GM21367 (cell line): ENCODE measurements at regions not wholly inside any gene's neighbourhood (a gene's known extent, or its start where the extent isn't known, plus 50 kb on each side); places are given as distances from the start of the nearest gene placed in this dataset.
"Not testable (repeated sequence)": the region's sequence is repeated elsewhere in the genome, so short reads cannot be mapped to it uniquely, and the experiment has no call there.

ENCODE experiments used
- ATAC-seq: cut with Tn5 transposase; IDR thresholded peaks from one replicate; pipeline ENCODE4 v1.9.1; 2021; ENCODE audit not compliant: unreplicated experiment

DNA sequence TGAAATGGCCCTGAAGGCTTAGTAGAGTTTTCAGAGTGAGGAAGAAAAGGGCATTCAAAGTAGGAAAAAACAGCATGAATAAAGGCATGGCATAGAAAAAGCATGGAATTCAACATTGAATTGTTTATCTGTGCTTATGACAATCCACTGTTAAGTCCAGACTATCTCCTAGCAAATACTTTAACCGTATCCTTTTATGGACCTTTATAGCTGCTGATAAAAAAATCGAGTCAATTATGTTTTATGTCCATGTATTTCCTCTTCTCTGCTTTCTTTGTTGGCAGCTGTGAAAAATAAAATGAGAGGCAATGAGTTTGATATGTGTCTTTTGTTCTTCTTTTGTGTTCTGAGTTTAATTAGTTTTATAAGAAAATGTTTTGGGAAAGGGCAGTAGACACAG lies 70.4 kb downstream of the TDRD15 start:
- ATAC-seq: no peak

DNA sequence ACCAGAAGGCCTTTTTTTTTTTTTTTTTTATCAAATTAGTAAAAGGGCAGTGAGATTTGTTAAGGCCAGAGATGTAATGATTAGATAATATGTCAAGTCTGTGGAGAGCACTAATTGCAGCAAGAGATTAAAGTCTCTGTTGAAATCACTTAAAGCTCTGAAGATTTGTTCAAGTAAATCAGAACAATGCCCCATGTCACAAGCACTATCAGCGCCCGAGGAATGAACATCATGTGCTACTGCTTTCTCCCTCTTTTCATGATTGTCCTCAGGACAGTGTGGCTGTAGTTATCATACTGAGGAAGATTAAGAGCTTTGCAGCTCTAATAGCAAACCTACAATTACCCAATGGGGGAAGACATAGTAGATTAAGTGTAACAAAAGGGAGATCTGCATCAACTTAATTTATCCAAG lies 71.1 kb downstream of the TDRD15 start:
- no peak for ATAC-seq

DNA sequence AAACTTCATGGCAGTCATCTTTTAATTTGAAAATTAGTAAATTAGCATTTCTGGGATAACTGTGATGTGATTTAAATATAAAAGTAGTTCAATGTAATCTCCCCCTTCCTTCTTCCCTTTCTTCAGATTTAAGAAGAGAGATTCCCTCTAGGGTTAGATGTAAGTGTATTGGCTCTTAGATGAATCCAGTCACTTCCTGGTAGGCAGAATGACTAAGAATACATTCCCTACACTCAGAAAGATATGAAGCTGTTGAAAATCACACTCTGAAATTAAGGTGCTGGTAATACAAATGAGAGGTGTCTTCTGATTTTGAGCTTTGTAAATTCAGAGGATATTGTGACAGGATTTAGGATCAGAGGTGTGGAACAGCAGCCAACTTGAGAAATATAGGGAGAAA lies 71.6 kb downstream of the TDRD15 start:
- ATAC-seq: no peak

DNA sequence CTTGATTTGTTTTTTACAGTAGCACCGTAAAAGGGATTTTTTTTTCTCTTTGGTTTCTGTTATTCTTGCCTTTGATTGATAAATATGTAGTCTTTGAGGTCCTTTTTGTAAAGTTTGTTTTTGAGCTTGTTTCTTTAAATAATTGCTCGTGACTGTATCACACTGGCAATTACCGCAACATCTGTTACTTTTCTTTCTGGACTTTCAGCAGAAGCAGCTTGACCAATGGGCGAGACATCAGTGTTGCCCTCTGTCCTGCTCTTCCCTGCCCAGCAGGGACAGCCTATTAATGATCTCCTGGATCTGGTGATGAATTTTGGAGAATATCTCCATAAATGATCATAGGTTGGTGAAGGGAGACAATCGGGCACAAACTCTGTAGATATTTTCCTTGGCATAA lies 74.9 kb downstream of the TDRD15 start:
- ATAC-seq: no peak

DNA sequence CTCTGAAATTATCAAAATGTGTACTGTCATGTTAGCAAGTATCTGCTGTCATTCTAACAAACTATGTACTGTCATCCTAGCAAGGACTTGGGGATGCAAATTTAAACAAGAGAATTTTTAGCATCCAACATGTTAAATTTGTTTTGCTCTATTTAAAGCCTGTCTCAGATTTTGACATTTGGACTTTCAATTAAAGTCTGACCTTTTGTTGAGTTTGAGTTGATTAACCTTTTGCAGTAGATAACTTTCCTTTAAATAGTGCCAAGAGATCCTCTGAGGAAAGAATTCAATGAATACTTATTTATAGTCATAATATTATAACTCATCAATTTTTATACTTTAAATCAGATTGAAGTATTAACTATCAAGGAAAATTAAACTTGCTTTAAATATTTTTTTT lies 80.2 kb downstream of the TDRD15 start:
- no peak for ATAC-seq

DNA sequence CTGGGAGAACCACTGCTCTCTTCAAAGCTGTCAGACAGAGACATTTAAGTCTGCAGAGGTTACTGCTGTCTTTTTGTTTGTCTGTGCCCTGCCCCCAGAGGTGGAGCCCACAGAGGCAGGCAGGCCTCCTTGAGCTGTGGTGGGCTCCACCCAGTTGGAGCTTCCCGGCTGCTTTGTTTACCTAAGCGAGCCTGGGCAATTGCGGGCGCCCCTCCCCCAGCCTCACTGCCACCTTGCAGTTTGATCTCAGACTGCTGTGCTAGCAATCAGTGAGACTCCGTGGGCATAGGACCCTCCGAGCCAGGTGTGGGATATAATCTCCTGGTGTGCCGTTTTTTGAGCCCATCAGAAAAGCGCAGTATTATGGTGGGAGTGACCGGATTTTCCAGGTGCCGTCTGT lies 90.3 kb downstream of the TDRD15 start:
- not testable (repeated sequence) for ATAC-seq

DNA sequence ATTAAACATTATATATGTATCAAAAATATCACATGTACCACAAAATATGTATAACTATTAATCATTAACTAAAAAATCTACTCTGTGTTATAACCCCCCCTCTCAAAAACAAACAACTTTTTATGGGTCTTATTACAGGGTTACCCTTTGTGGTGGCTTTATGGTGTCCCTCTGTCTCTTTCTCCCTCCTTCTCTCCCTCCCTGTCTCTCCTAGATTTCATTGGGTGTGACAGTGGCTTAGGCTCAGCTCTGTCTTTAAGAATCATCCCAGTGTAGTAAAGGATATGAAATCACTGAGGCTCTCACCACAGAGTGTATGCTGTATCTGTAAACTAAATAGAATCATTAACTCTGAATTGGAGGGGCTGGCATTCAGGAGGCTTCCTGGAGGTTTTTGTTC lies 93.7 kb downstream of the TDRD15 start:
- ATAC-seq: no peak

DNA sequence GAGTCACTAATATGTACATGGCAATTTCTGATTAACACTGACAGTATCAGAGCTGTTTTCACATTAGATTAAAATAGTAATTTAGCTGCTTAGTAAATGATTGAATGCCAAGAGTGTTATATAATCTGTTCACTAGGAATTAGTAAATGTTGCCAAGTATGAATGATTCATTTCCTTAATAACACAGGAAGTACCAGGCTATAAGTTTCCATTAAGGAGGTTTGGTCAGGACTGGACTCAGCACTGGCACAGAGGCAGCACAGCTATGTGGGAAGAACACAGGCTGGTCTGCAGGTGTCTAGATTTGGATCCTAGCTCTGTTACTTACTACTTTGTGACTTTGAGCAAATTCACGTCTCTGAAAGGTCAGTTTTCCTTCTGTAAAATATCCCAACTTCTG lies 97.2 kb downstream of the TDRD15 start:
- no peak for ATAC-seq

DNA sequence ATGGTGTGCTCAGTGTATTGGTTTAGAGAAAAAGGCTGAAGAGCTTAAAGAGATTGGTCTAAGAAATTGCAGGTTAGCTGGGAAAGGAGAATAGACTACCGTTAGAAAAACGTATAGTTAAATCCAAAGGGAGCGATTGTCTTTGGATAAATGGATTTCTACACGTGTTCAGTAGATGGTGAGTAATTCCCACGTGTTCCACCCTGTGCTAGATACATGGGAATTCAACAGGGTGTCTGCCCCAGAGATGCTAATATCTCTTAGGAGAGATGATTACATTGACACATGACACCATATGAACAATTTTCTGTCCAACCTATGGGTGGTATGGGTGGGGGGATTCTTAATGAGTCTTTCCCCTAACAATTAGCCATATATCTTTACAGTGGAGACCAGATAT lies 99.8 kb downstream of the TDRD15 start:
- no peak for ATAC-seq

DNA sequence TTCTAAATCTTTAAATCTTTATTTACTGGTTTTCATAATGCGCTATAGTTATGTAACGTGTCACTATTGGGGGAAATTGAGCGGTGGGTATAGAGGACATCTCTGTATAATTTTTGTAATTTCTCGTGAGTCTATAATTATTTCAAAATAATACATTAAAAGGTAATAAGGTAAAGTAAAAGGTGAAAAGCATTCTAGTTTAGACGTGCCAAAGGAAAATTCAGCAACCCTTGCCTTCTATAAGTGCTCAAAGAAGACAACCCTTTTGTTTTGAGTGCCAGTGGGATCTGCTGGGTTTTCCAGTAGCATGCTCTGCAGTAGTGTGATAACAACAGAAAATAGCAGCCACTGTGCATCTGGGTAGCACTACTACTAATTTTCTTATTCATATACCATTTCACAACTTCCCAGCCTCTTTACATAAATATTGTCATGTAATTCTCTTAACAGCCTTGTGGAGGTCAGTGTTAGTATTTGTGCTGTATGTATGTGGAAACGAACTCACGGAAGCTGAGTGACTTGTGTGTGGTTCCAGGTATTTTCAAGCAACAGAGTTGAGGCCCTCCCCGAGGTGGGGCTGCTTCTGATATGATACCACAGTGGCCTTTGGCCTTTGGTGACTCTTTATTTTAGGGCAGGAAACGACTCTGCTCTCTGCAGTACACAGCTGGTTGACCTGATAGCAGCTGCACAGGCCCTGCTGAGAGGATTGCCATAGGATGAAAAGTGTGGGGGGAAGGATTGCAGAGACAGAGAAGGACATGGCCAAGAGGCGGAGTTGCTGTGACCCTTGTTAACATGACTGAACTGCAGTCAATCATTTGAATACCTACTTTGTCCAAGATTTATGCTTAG lies 104.5 kb downstream of the TDRD15 start:
- ATAC-seq: no peak

DNA sequence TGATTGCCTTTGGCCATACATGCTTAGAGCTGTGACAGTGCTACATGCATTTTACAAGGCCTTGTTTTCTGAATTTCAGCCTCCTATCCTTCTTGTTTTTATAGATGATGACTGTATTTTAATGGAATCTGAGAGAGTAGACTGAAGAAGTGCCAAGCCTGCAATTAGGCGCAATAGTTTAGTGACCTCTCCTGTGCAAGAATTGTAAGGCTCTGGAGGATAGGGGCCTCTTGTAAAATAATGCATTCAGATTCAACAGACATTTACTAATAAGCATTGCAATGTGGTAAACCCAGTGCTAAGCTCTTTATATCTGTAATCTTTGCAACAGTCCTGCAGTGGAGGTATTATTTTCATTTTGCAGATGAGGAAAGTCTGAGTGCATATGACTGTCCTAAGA lies 105.5 kb downstream of the TDRD15 start:
- no peak for ATAC-seq

DNA sequence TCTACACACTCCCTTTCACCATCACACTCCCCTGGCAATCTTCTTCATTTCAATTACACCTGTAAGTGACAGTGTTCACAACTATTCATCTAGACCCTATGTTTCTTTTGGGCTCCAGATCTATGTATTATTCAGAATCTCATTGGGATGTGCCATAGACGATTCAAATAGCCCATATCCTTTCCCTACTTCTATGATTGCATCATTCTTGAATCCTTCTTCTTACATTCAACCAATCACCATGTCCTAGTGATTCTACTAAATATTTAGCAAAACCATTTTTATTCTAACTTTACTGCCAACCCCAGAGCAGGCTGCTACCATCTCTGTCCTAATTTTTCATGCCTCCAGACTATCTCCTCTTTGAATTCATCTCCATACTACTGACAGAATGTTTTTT lies 106.4 kb downstream of the TDRD15 start:
- no peak for ATAC-seq

DNA sequence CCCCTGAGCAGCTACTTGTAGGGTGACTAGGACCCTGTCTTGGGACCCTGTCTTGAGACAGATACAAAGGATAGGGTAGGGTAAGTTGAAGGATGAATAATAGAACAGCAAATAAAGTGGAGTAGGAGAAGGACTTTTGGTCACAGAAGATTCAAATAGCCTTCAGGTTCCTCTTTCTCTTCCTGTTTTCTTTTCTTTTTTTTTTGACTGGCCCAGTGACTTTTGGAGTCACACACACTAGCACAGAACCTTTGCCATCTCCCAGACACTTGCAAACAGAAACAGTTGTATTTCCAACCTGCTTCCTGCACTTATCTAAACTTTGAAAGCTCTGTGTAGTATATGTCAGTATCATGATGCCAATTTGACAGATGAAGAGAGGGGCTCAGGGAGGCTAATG lies 108.2 kb downstream of the TDRD15 start:
- no peak for ATAC-seq

DNA sequence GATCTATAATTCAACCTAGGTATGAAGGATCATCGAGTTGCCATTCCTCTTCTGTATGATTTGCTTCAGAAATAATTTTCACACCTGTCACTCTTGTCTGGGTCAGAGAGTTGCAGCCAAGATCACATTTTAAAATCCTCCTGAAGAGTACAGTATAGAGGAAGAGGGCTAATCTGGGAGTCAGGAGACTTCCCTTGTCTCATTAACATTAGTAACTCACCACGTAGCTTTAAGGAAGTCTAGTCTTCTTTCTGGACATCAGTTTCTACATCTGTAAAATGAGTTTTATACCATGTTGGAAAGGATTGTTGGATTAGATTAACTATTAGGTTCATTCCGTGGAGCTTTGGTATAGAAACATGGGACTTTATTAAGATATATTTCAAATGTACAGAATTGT lies 109.4 kb downstream of the TDRD15 start:
- ATAC-seq: no peak

DNA sequence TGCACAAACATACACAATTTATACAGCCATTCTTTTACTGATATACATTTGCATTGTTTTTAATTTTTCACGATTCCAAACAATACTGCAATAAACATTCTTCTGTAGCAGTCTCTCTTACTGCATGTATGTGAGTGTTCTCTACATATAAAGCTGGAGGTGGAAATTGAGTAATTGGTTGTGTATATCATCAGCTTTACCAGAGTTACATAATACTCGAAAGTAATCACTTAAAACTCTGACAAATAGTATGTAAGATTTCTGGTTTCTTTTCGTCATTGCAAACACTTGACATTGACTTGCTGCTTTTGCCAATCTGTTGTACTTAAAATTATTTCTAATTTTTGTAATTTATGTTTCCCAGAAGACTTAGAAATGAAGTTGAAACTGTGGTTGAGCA lies 110.2 kb downstream of the TDRD15 start:
- no peak for ATAC-seq

DNA sequence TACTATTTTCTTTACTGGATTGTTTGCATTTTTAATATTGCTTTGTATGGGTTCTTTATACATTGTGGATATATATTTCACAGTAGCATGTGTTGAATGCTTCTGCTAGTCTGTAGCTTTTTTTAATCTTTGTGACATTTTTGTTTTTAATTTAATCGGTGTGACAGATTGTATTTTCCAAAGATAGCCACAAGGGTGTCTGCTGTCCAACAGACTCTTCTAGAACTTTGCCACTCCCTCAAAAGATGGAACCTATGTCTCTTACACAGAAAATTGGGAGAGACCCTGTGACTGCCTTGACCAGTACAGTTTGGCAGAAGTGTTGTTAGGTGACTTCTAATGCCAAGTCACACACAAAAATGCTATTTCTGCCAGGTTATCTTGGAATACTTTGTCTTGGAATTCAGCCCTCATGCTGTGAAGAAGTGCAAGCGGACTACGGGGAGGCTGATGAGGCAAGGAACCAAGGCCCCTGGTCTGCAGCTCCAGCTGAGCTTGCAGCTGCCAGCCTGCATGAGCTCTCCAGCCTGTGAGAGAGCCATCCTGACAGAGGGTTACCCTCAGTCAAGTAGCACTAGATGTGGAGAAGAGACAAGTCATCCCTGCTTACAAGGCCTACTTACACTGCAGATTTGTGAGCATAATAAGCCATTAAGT lies 110.8 kb downstream of the TDRD15 start:
- no peak for ATAC-seq

DNA sequence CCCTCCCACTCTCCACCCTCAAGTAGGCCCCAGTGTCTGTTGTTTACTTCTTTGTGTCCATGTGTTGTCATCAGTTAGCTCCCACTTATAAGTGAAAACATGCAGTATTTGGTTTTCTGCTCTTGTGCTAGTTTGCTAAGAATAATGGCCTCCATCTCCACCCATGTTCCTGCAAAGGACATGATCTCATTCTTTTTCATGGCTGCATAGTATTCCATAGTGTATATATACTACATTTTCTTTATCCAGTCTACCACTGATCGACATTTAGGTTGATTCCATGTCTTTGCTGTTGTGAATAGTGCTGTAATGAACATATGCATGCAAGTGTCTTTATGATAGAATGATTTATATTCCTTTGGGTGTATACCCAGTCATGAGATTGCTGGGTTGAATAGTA lies 116.0 kb downstream of the TDRD15 start:
- not testable (repeated sequence) for ATAC-seq

DNA sequence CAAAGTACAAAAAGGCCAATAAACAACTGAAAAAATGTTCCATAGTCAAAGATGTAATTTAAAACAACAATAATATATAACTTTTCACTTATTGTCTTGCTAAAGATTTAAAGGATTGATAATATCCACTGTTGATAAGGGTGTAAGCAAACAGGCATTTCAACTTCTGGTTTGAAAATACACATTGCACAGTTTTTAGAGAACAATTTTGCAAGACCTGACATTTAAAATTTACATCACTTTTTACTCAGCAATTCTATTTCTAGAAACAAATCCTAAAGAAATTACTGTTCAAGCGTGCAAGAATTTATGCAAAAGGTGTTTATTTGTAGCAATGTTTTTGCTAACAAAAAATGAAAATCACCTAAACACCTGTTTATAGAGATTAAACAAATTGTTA lies 120.4 kb downstream of the TDRD15 start:
- ATAC-seq: no peak

DNA sequence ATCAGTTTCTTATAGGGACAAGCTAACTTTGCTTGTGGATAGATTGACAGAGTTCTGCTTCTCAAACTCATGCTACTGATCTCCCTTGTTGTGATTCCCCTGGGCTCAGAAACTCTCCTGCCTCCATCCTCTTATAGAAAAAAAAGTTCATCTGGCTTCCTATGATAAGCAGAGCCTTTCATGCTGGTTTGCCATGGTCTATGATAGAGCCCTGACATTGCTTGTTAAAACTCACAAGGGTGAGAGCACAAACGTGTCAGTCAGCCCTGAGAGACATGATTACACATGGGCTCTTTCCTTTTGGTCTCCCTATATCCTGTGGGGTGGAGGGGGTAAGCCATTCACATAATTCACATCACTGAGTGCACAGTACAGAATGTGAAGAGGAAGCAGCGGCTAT lies 121.8 kb downstream of the TDRD15 start:
- no peak for ATAC-seq

DNA sequence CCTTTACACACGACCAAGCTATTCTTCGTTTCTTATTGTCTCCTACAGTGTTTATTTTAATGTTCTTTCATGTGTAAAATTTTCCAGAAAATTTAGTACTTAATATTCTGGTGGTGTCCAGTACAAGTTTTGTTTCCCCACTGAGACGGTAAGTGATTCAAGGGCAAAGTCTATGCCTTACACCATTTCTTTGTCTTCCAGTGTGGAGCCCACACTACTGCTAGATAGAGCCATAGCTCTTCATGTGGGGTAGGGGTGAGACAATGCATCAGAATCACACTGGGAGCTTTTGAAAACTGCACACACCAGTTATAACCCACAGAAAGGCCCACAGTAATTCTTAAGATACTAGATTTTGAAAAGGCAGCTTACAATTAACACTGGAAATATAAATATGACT lies 125.6 kb downstream of the TDRD15 start:
- ATAC-seq: no peak

DNA sequence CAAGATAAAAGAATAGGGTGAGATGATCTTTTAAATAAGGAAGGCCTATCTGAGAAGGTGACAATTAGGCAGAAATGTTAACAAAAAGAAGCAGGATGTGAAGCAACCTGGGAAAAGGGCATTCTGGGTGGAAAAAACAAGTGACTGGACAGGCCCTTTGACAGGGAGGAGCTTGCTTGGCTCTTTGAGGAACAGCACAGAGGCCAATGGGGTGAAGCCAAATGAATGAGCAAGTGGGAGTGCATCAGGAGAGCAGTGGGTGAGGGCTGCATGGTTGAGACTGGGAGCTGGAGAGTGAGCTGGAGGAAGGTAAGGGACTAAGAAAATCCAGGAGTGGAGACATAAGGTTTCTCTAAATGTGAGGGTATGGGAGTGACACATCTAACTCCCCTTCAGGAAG lies 126.9 kb downstream of the TDRD15 start:
- ATAC-seq: no peak

DNA sequence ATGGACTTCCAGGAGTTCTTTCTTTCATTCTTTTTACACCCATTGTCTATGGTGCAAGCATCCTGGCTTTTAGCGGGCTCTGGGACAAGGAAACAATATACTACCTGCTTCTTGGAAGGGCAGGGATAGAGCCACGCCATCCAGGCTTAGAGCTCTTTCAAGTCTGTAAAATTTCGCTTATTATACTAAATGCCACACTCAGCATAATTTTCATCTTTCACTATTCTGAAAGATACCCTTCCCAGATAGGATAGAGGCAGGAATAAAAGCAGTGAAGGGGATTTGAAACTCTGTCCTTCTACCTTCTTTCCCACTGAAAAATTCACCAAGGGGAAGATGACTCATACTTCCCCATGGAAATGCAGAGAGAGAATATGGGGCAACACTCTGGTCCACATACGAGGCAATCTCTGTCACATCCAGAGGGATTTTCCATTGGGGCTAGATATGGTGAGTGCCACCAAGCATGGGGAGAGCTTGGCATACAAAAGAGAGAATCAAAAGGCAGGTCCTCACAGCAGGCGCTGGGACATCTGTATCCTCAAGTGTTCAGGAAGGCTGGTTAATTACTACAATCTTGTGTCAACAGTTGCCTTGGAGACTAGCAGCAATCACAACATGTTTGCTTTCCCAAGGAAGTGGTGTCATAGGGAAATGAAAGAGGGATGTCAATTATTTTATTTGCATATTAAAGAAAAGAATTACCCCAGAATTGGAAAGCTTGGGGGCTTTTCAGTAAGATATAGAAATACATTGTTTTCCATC lies 127.6 kb downstream of the TDRD15 start:
- ATAC-seq: no peak
